ENCODE measurements at regions not wholly inside any gene's neighbourhood (a gene's known extent, or its start where the extent isn't known, plus 50 kb on each side); places are given as distances from the start of the nearest gene placed in this dataset.

DNA sequence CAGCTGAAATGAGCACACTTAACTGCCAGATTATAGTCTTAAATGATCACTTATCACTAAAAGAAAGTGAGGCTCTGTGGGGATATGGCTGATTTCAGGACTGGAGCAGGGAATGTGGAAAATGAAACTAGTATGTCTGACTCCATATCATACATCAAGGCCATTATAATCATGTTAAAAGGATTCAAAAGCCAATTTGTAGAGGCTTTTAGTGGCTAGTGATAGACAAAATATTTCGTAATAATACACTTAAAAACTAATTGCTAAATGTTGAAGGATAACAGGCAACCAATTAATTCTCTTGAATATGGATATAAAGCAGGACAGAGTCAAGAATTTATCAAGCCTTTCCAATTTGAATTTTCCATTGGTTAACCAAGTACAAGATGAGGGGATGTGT is 358.1 kb upstream of the NDST3 start:
- TF ChIP-seq EZH2phosphoT487 (IDR thresholded peaks at IDR 0.05; ENCODE audit: borderline replicate concordance): no peak
- TF ChIP-seq, protein P1, sequence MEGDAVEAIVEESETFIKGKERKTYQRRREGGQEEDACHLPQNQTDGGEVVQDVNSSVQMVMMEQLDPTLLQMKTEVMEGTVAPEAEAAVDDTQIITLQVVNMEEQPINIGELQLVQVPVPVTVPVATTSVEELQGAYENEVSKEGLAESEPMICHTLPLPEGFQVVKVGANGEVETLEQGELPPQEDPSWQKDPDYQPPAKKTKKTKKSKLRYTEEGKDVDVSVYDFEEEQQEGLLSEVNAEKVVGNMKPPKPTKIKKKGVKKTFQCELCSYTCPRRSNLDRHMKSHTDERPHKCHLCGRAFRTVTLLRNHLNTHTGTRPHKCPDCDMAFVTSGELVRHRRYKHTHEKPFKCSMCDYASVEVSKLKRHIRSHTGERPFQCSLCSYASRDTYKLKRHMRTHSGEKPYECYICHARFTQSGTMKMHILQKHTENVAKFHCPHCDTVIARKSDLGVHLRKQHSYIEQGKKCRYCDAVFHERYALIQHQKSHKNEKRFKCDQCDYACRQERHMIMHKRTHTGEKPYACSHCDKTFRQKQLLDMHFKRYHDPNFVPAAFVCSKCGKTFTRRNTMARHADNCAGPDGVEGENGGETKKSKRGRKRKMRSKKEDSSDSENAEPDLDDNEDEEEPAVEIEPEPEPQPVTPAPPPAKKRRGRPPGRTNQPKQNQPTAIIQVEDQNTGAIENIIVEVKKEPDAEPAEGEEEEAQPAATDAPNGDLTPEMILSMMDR (conservative IDR thresholded peaks at IDR 0.05; ENCODE audit: low read length): no peak
- H3K4me2 ChIP-seq (ENCODE audit: low read depth, low read length, poor library complexity, severe bottlenecking): no peak overlapping the region

DNA sequence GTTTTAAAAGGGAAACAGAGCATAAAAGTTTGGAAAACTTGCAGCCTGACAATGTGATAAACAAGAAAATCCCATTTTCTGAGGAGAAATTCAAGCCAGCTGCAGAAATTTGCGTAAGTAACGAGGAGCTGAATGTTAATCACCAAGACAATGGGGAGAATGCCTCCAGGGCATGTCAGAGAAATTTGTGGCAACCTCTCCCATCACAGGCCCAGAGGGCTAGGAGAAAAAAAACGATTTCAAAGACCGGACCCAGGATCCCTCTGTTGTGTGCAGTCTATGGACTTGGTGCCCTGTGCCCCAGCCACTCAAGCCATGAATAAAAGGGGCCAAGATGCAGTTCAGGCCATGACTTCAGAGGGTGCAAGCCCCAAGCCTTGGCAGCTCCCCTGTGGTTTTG is 355.4 kb upstream of the NDST3 start:
- Histone ChIP-seq H3K9ac (ENCODE audit: low read depth, low read length, poor library complexity, severe bottlenecking) (no peak overlapping the region), H3K36me3 (ENCODE audit: insufficient read depth, low read length) (no peaks in the 10 kb centered on the region), H3K9me2 (replicated peaks; ENCODE audit: low read depth, low read length) (no peaks in the 10 kb centered on the region), H3F3A (ENCODE audit: low read depth) (no peaks in the 10 kb centered on the region), H3K4me1 (ENCODE audit: insufficient read depth, low read length, poor library complexity, severe bottlenecking) (no peaks in the 10 kb centered on the region), H4K20me1 (ENCODE audit: insufficient read depth, low read length, poor library complexity, severe bottlenecking) (no peaks in the 10 kb centered on the region), H3K79me2 (ENCODE audit: insufficient read depth, low read length) (no peaks in the 10 kb centered on the region), H3K4me3 (ENCODE audit: low read length, poor library complexity, severe bottlenecking) (no peak overlapping the region), H2AFZ (ENCODE audit: low read length) (no peak overlapping the region), H3K4me2 (ENCODE audit: low read depth, low read length, poor library complexity, severe bottlenecking) (no peak overlapping the region), H3K27me3 (ENCODE audit: insufficient read depth, low read length, poor library complexity, severe bottlenecking) (no peaks in the 10 kb centered on the region), H3K9me3 (ENCODE audit: insufficient read depth, low read depth, low read length) (no peaks in the 10 kb centered on the region)
- TF ChIP-seq, protein P1 (conservative IDR thresholded peaks at IDR 0.05; ENCODE audit: low read length): no peak
- TF ChIP-seq EZH2phosphoT487 (IDR thresholded peaks at IDR 0.05; ENCODE audit: borderline replicate concordance): no peak

More for the DNA sequence above, 358.1 kb upstream of the NDST3 start:
- no peaks in the 10 kb centered on the region for H3K9me3 ChIP-seq (ENCODE audit: insufficient read depth, low read depth, low read length)
- no peak overlapping the region for H3K9ac ChIP-seq (ENCODE audit: low read depth, low read length, poor library complexity, severe bottlenecking)
- H4K20me1 ChIP-seq (ENCODE audit: insufficient read depth, low read length, poor library complexity, severe bottlenecking): no peaks in the 10 kb centered on the region
- no peaks in the 10 kb centered on the region for H3K4me1 ChIP-seq (ENCODE audit: insufficient read depth, low read length, poor library complexity, severe bottlenecking)
- no peaks in the 10 kb centered on the region for H3F3A ChIP-seq (ENCODE audit: low read depth)
- H3K36me3 ChIP-seq (ENCODE audit: insufficient read depth, low read length): no peaks in the 10 kb centered on the region
- H3K79me2 ChIP-seq (ENCODE audit: insufficient read depth, low read length): no peaks in the 10 kb centered on the region
- H2AFZ ChIP-seq (ENCODE audit: low read length): no peak overlapping the region
- H3K4me3 ChIP-seq (ENCODE audit: low read length, poor library complexity, severe bottlenecking): no peak overlapping the region
- no peaks in the 10 kb centered on the region for H3K27me3 ChIP-seq (ENCODE audit: insufficient read depth, low read length, poor library complexity, severe bottlenecking)
- H3K9me2 ChIP-seq (replicated peaks; ENCODE audit: low read depth, low read length): no peaks in the 10 kb centered on the region

DNA sequence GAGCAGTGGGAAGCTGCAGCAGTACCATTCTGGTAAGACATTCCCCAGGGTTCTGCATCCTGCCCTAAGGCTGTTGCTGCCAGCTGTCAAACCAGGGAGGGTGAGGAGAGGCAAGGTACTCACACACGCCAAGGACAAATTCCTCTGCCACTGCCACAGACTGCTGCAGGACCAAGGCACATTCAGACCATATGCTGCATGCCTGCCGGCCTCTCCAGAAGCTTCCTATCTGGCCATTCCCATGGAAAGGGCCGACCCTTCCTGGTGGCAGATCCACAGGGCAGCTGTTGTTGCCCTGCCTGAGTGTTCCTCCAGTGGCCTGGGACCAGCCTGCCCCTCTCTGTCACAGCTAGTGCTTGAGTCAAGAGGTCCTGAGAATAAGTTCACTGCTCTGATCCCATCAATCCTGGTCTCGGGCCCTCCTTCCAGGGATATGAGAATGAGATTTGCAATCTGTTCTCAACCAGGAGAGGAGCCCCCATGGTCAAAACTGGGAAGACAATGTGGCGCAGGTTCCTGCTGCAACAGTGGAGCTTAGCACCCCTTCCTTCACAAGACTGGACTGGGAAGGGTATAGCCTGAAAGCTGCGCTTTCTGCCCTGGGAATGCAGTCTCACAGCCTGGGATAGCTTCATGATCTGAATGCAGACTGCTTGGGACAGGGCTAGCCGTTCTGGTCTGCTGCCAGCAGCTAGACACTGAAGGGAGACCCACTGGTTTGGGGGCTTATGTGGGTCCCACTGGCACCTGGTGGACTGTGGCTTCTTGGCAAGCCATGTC is 342.5 kb upstream of the NDST3 start:
- no peak overlapping the region for H3K4me3 ChIP-seq (ENCODE audit: low read length, poor library complexity, severe bottlenecking)
- no peaks in the 10 kb centered on the region for H3K9me2 ChIP-seq (replicated peaks; ENCODE audit: low read depth, low read length)
- H3K27me3 ChIP-seq (ENCODE audit: insufficient read depth, low read length, poor library complexity, severe bottlenecking): no peaks in the 10 kb centered on the region
- H3K79me2 ChIP-seq (ENCODE audit: insufficient read depth, low read length): no peaks in the 10 kb centered on the region
- no peaks in the 10 kb centered on the region for H3K36me3 ChIP-seq (ENCODE audit: insufficient read depth, low read length)
- H4K20me1 ChIP-seq (ENCODE audit: insufficient read depth, low read length, poor library complexity, severe bottlenecking): no peaks in the 10 kb centered on the region
- no peak overlapping the region for H2AFZ ChIP-seq (ENCODE audit: low read length)
- no peak overlapping the region for H3K4me2 ChIP-seq (ENCODE audit: low read depth, low read length, poor library complexity, severe bottlenecking)
- no peaks in the 10 kb centered on the region for H3F3A ChIP-seq (ENCODE audit: low read depth)
- TF ChIP-seq, protein P1 (conservative IDR thresholded peaks at IDR 0.05; ENCODE audit: low read length): no peak
- no peak for TF ChIP-seq EZH2phosphoT487 (IDR thresholded peaks at IDR 0.05; ENCODE audit: borderline replicate concordance)
- no peaks in the 10 kb centered on the region for H3K4me1 ChIP-seq (ENCODE audit: insufficient read depth, low read length, poor library complexity, severe bottlenecking)
- H3K9ac ChIP-seq (ENCODE audit: low read depth, low read length, poor library complexity, severe bottlenecking): no peak overlapping the region
- H3K9me3 ChIP-seq (ENCODE audit: insufficient read depth, low read depth, low read length): no peaks in the 10 kb centered on the region
